Sigmoid colon (tissue), 6 donors: ENCODE measurements at regions not wholly inside any gene's neighbourhood (a gene's known extent, or its start where the extent isn't known, plus 50 kb on each side); places are given as distances from the start of the nearest gene placed in this dataset.

Experiments used
- DNase-seq: peaks from one replicate; pipeline ENCODE4 v3.0.0-alpha.2; 2019
- H3K27ac ChIP-seq, 4 donors: fragments of 200-600 bp; sonication (generic); one replicate each; pipeline ENCODE4 v1.5.1; 2016 to 2019; ENCODE audit warnings: mild to moderate bottlenecking in 1 of 4
- H3K27me3 ChIP-seq, 3 donors: fragments of 200-600 bp; sonication (generic); one replicate each; pipeline ENCODE4 v1.5.1; 2019; ENCODE audit warnings: mild to moderate bottlenecking in 1 of 3
- H3K36me3 ChIP-seq, 4 donors: fragments of 200-600 bp; sonication (generic); one replicate each; pipeline ENCODE4 v1.5.1; 2016 to 2019
- H3K4me1 ChIP-seq, 4 donors: fragments of 200-600 bp; sonication (generic); one replicate each; pipeline ENCODE4 v1.5.1; 2017 to 2019
- H3K4me3 ChIP-seq, 4 donors: fragments of 200-600 bp; sonication (generic); one replicate each; pipeline ENCODE4 v1.5.1; 2017 to 2019; ENCODE audit warnings: mild to moderate bottlenecking in 2 of 4, moderate library complexity in 1 of 4
- H3K9me3 ChIP-seq, 4 donors: fragments of 200-600 bp in 3 of 4; sonication (generic) in 3 of 4; one replicate each; pipeline versions ENCODE4 v1.5.1 to v1.6.1; 2013 to 2019
- CTCF ChIP-seq, 4 experiments: fragments of 450-650 bp in 3 of 4; fragments of 200-600 bp in 1 of 4; IDR thresholded peaks; one replicate each; pipeline ENCODE4 v1.5.1; 2016 to 2019; ENCODE audit warnings: antibody characterized with exemption in 4 of 4, mild to moderate bottlenecking in 3 of 4, moderate library complexity in 2 of 4
- EP300 ChIP-seq, 4 donors: sonication (generic); formaldehyde crosslinking; IDR thresholded peaks; one replicate each; pipeline ENCODE4 v1.6.1; 2017; ENCODE audit warnings: antibody characterized with exemption in 4 of 4
- POLR2A ChIP-seq, 2 donors: fragments of 450-650 bp; IDR thresholded peaks; one replicate each; pipeline ENCODE4 v1.6.1; 2016; ENCODE audit warnings: antibody characterized with exemption in 2 of 2, mild to moderate bottlenecking in 2 of 2, moderate library complexity in 2 of 2
- POLR2AphosphoS5 ChIP-seq, 4 donors: sonication (generic); formaldehyde crosslinking; IDR thresholded peaks; one replicate each; pipeline ENCODE4 v1.6.1; 2017; ENCODE audit warnings: antibody characterized with exemption in 4 of 4
- WGBS, 2 donors: extraction: QIAGEN DNeasy Blood & Tissue Kit; methylation state at CpG; one replicate each; pipeline ENCODE4 v1.1.7; 2013; 5-methylcytosine and 5-hydroxymethylcytosine counted together
- intact Hi-C: fragments of 100-400 bp; cut with DNase I; formaldehyde crosslinking; loops from one replicate; pipeline ENCODE4 v1.15.1; 2023
- donor health status: healthy with polysubstance abuse.
- donor health status: healthy.

- 93 to 94% methylated on average over 2 of the region's 2 CpGs for WGBS, 2 donors
- no peak overlapping the region for H3K4me3 ChIP-seq
- intact Hi-C loops: no loop called here
- no peaks in the 10 kb centered on the region for H3K36me3 ChIP-seq
- H3K27me3 ChIP-seq: no peaks in the 10 kb centered on the region
- no peak overlapping the region for H3K27ac ChIP-seq
- H3K4me1 ChIP-seq: peaks cover 0 to 16% (median 4%) of the 10 kb centered on the region in 4 donors
- TF ChIP-seq POLR2AphosphoS5 (IDR thresholded peaks at IDR 0.05) (no peak), EP300 (IDR thresholded peaks at IDR 0.05) (no peak), POLR2A (IDR thresholded peaks at IDR 0.05) (no peak), CTCF (IDR thresholded peaks at IDR 0.05) (no peak)
- no peaks in the 10 kb centered on the region for H3K9me3 ChIP-seq
- DNase-seq: no peak
These were observed 82.1 kb upstream of the FRY start for GRCh38 chr13:31949486-31949885.

GRCh38 chr13:31950111-31950815 lies 81.3 kb upstream of the FRY start:
- TF ChIP-seq POLR2AphosphoS5 (IDR thresholded peaks at IDR 0.05): no peak
- no peak for TF ChIP-seq CTCF (IDR thresholded peaks at IDR 0.05)
- TF ChIP-seq POLR2A (IDR thresholded peaks at IDR 0.05): no peak
- TF ChIP-seq EP300 (IDR thresholded peaks at IDR 0.05): no peak
- Histone ChIP-seq H3K27me3 (no peaks in the 10 kb centered on the region), H3K27ac (no peak overlapping the region)

GRCh38 chr13:31951215-31951678 lies 80.3 kb upstream of the FRY start:
- Histone ChIP-seq H3K27me3 (no peaks in the 10 kb centered on the region), H3K4me3 (no peak overlapping the region), H3K36me3 (no peaks in the 10 kb centered on the region), H3K27ac (no peak overlapping the region), H3K9me3 (no peaks in the 10 kb centered on the region), H3K4me1 (peaks cover 0 to 3% (median 0%) of the 10 kb centered on the region in 4 donors)
- intact Hi-C loops: no loop called here
- peak; percentile 72 for DNase-seq
- 41 to 42% methylated on average over 3 of the region's 3 CpGs for WGBS, 2 donors
- TF ChIP-seq EP300 (IDR thresholded peaks at IDR 0.05) (peak in 1 of 4 donors; percentile 60), POLR2AphosphoS5 (IDR thresholded peaks at IDR 0.05) (peak in 1 of 4 donors; percentile 32), CTCF (IDR thresholded peaks at IDR 0.05) (no peak)

More at GRCh38 chr13:31950111-31950815, 81.3 kb upstream of the FRY start:
- Histone ChIP-seq H3K4me3 (no peak overlapping the region), H3K4me1 (peaks cover 0 to 10% (median 2%) of the 10 kb centered on the region in 4 donors), H3K36me3 (no peaks in the 10 kb centered on the region), H3K9me3 (no peaks in the 10 kb centered on the region)
- WGBS, 2 donors: 46 to 63% methylated on average over 2 of the region's 2 CpGs
- intact Hi-C loops: no loop called here
- no peak for DNase-seq

GRCh38 chr13:31952641-31953380 lies 78.8 kb upstream of the FRY start:
- 96 to 98% methylated on average over 40 of the region's 40 CpGs for WGBS, 2 donors
- DNase-seq: no peak
- Histone ChIP-seq H3K27me3 (no peaks in the 10 kb centered on the region), H3K36me3 (no peaks in the 10 kb centered on the region), H3K4me3 (no peak overlapping the region), H3K27ac (no peak overlapping the region), H3K9me3 (no peaks in the 10 kb centered on the region), H3K4me1 (no peaks in the 10 kb centered on the region)
- intact Hi-C loops: no loop called here
- TF ChIP-seq CTCF (IDR thresholded peaks at IDR 0.05) (no peak), POLR2AphosphoS5 (IDR thresholded peaks at IDR 0.05) (no peak), EP300 (IDR thresholded peaks at IDR 0.05) (no peak), POLR2A (IDR thresholded peaks at IDR 0.05) (no peak)
